Heart left ventricle (tissue), 13 donors: ENCODE measurements at regions not wholly inside any gene's neighbourhood (a gene's known extent, or its start where the extent isn't known, plus 50 kb on each side); places are given as distances from the start of the nearest gene placed in this dataset.

Experiments
- POLR2A ChIP-seq, 2 donors: fragments of 450-650 bp; IDR thresholded peaks; one replicate each; pipeline ENCODE4 v1.6.1; 2017; ENCODE audit warnings: antibody characterized with exemption in 2 of 2, mild to moderate bottlenecking in 2 of 2, moderate library complexity in 2 of 2
- TF ChIP-seq, protein P1 (sequence below), 12 donors: fragments of 200-600 bp; sonication (generic) in 4 of 12; IDR thresholded peaks; one replicate each; pipeline versions ENCODE4 v1.5.0 to v1.8.0; 2018 to 2022; ENCODE audit warnings: antibody characterized with exemption in 12 of 12, mild to moderate bottlenecking in 5 of 12
- donor health status: ischemic (EF 13 %, LVEDD 7.1; RV severe dilation, severe dysfunction).
- donor health status: DM: no; HTN: yes; CAD: no.
- donor health status: DM: no; HTN: no; CAD: no.
- donor health status: ischemic (EF 25% LVEDD 6.9; RV normal size, moderate dysfunction).
- donor health status: ischemic (EF 25% LVEDD 5.7; RV mildly dilated, moderate dysfunction).
- donor health status: ischemic (EF 35%, LVEDD 5.7; RV mildly dilated, moderate dysfunction).
- donor health status: nonischemic (EF 11% LVEDD 7.7; RV severe dilation, severe dysfunction).
- donor health status: DM: yes; HTN: yes; CAD: no.
- donor health status: PGD.
- donor health status: ischemic (EF 29% LVEDD 5.4; RV normal size, mild dysfunction).
- donor health status: nonischemic (EF 23%, LVEDD 6.1; RV moderate dilation, normal function).

DNA sequence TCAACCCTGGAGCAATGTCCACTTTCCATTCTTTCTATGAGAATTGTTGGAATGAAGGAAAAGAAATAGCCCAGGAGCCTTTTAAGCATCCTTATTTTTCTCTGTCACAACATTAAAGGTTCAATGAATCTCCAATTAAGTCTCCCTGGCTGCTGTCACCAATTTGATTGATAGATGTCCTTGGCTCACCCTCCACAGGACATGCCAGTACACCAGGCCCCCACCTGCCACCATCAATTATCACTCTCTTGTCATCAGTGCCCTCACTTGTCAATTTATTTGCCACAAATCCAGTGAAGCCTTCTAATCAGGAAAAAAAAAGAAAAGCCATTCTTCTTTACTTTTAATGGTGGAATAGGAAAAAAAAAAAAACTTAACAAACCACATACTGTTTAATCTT lies 453.6 kb downstream of the CENPC start:
- TF ChIP-seq, protein P1, sequence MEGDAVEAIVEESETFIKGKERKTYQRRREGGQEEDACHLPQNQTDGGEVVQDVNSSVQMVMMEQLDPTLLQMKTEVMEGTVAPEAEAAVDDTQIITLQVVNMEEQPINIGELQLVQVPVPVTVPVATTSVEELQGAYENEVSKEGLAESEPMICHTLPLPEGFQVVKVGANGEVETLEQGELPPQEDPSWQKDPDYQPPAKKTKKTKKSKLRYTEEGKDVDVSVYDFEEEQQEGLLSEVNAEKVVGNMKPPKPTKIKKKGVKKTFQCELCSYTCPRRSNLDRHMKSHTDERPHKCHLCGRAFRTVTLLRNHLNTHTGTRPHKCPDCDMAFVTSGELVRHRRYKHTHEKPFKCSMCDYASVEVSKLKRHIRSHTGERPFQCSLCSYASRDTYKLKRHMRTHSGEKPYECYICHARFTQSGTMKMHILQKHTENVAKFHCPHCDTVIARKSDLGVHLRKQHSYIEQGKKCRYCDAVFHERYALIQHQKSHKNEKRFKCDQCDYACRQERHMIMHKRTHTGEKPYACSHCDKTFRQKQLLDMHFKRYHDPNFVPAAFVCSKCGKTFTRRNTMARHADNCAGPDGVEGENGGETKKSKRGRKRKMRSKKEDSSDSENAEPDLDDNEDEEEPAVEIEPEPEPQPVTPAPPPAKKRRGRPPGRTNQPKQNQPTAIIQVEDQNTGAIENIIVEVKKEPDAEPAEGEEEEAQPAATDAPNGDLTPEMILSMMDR (IDR thresholded peaks at IDR 0.05): no peak
- TF ChIP-seq POLR2A (IDR thresholded peaks at IDR 0.05): no peak
